ENCODE measurements at regions not wholly inside any gene's neighbourhood (a gene's known extent, or its start where the extent isn't known, plus 50 kb on each side); places are given as distances from the start of the nearest gene placed in this dataset.

GRCh38 chr4:90039122-90039521 lies 88.1 kb upstream of the CCSER1 start:
- no peak for TF ChIP-seq CTCF (IDR thresholded peaks at IDR 0.05)
- no peak for TF ChIP-seq POLR2A (IDR thresholded peaks at IDR 0.05)
